ENCODE measurements at regions not wholly inside any gene's neighbourhood (a gene's known extent, or its start where the extent isn't known, plus 50 kb on each side); places are given as distances from the start of the nearest gene placed in this dataset.
A peak's percentile ranks its signal among the peaks of the same experiment; 100 is the strongest.

GRCh38 chr13:50448535-50448998, 394.9 kb downstream of the DLEU7 start:
- no peak for DNase-seq
- in situ Hi-C loops (cut with MboI; ENCODE audit: low pct_unique_long_range_greater_than_20kb, low sequenced_read_pairs) = no loop called here

DNA sequence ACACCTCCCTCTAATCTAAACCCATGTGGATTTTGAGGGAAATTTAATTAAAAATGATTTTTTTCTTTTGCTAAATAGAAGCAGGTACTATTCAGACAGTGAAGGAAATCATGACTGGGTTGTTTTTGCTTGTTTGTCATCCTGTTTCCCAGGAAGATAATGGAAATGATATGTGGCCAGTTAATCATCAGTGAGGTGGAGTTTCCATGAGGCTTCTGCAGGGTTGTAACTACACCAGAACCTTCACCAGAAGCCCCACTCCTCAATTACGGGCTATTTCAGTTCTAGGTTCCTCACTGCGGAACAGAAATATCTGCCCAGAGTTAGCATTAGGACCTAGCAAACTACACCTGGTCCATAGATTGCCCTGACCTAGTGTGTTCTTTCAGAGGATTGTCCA, 394.0 kb downstream of the DLEU7 start:
- DNase-seq = no peak
- in situ Hi-C loops (cut with MboI; ENCODE audit: low pct_unique_long_range_greater_than_20kb, low sequenced_read_pairs) = no loop called here

- DNase-seq = no peak
- in situ Hi-C loops (cut with MboI; ENCODE audit: low pct_unique_long_range_greater_than_20kb, low sequenced_read_pairs) = no loop called here
Observed at GRCh38 chr13:50450279-50450678, 393.2 kb downstream of the DLEU7 start.

GRCh38 chr13:50451609-50452008, 391.9 kb downstream of the DLEU7 start:
- no peak for DNase-seq
- in situ Hi-C loops (cut with MboI; ENCODE audit: low pct_unique_long_range_greater_than_20kb, low sequenced_read_pairs) = no loop called here

GRCh38 chr13:50452028-50452427, 391.5 kb downstream of the DLEU7 start:
- in situ Hi-C loops (cut with MboI; ENCODE audit: low pct_unique_long_range_greater_than_20kb, low sequenced_read_pairs) = no loop called here
- DNase-seq = no peak

DNA sequence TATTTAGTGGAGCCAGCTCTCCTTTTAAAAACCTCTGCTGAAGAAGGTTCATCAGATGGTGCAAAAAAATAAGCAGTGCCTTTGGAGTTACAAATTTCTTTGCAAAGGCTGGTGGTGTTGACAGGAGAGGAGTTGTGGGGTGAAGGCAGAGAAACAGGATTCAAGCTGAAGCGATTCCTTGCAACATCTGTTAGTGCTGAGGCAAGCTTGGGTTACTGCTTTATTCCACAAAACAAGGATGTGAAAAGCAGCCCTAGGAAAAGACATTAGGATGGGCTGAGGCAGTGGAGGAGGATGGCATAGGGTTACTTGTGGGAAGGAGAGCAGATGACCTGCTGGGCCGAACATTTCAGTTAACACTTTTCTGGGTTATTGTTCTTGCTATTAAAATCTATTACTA, 390.7 kb downstream of the DLEU7 start:
- in situ Hi-C loops (cut with MboI; ENCODE audit: low pct_unique_long_range_greater_than_20kb, low sequenced_read_pairs) = no loop called here
- no peak for DNase-seq

- in situ Hi-C loops (cut with MboI; ENCODE audit: low pct_unique_long_range_greater_than_20kb, low sequenced_read_pairs) = no loop called here
- DNase-seq = no peak
Observed at GRCh38 chr13:50453188-50453587, 390.3 kb downstream of the DLEU7 start.

GRCh38 chr13:50456111-50456510, 387.4 kb downstream of the DLEU7 start:
- in situ Hi-C loops (cut with MboI; ENCODE audit: low pct_unique_long_range_greater_than_20kb, low sequenced_read_pairs) = no loop called here
- DNase-seq = no peak

GRCh38 chr13:50457415-50458393, 385.8 kb downstream of the DLEU7 start:
- DNase-seq = no peak
- in situ Hi-C loops (cut with MboI; ENCODE audit: low pct_unique_long_range_greater_than_20kb, low sequenced_read_pairs) = no loop called here

DNA sequence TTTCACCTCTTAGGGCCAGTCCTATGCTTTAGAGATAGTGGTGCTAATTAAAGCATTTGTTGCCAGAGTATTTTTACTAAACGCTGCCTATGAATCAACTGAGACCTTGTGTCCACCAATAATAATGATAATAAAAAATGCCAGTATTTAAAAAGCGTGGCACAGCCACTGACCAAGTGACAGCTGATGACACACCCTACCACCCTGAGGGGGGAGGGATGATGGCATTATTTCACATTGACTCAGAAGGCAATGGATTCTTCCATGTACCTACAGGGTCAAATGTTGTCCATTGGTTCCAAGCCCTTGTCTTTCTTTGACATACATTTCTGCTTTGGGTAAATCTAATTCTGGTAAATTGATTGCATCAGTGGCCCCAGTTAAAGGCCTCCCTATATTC, 384.4 kb downstream of the DLEU7 start:
- in situ Hi-C loops (cut with MboI; ENCODE audit: low pct_unique_long_range_greater_than_20kb, low sequenced_read_pairs) = no loop called here
- DNase-seq = no peak

DNA sequence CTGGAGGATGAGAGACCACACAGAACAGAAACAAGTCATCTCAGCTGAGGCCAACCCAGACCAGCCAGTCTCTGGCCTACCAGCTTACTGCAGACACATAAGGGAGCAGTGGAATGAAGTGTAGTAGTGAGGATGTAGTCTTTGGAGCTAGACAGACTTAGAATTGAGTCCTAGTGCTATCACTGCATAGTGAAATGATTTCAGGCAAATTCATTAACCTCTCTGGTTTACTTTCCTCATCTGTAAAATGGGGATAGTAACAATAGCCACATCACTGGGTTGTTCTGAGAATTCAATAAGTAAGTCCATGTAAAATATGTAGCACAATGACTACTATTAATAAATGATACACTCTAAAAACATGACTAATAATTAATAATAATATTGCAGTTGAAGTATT, 383.8 kb downstream of the DLEU7 start:
- in situ Hi-C loops (cut with MboI; ENCODE audit: low pct_unique_long_range_greater_than_20kb, low sequenced_read_pairs) = no loop called here
- no peak for DNase-seq

DNA sequence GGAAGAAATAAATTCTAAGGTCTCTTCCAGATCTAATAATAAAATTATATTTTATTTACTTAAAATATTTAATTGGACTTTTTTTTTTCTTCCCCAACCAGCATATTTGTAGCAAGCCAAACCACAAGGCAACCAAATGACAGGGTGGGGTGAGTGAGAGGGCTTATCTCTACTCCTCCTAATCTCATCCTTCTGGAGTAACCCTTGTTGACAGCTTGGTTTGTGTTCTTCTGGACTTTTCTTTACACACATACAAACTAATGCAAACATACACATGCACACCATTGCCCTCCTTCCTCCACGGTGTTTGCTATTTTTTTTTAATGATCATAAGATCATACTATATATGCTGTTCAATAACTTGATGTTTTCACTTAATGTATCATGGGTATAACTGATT, 383.1 kb downstream of the DLEU7 start:
- DNase-seq = no peak
- in situ Hi-C loops (cut with MboI; ENCODE audit: low pct_unique_long_range_greater_than_20kb, low sequenced_read_pairs) = no loop called here

GRCh38 chr13:50461189-50461588, 382.3 kb downstream of the DLEU7 start:
- in situ Hi-C loops (cut with MboI; ENCODE audit: low pct_unique_long_range_greater_than_20kb, low sequenced_read_pairs) = no loop called here
- DNase-seq = no peak

- in situ Hi-C loops (cut with MboI; ENCODE audit: low pct_unique_long_range_greater_than_20kb, low sequenced_read_pairs) = no loop called here
- DNase-seq = no peak
Observed at GRCh38 chr13:50463719-50464118, 379.8 kb downstream of the DLEU7 start.

- DNase-seq = peak; percentile 14
- in situ Hi-C loops (cut with MboI; ENCODE audit: low pct_unique_long_range_greater_than_20kb, low sequenced_read_pairs) = no loop called here
Observed at GRCh38 chr13:50464349-50465251, 378.9 kb downstream of the DLEU7 start.

DNA sequence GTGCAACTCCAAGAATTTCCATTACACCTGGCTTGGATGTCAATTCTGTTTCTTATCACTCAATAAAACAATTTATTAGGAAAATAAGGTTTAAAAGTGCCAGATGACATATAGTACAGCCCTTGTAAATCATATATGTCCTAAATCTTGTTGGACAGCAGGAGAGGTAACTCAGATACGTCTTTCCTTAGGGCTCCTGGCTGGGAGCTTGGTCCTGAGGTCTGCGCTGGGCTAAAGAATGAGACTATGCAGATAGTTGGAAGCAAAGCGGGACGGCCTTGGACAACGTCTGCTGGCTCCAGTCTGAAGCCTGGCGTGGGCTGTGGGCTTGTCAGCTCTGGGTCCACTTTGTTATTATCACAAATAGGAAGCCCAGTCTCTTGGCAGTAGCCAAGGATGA, 377.0 kb downstream of the DLEU7 start:
- DNase-seq = no peak
- in situ Hi-C loops (cut with MboI; ENCODE audit: low pct_unique_long_range_greater_than_20kb, low sequenced_read_pairs) = no loop called here

DNA sequence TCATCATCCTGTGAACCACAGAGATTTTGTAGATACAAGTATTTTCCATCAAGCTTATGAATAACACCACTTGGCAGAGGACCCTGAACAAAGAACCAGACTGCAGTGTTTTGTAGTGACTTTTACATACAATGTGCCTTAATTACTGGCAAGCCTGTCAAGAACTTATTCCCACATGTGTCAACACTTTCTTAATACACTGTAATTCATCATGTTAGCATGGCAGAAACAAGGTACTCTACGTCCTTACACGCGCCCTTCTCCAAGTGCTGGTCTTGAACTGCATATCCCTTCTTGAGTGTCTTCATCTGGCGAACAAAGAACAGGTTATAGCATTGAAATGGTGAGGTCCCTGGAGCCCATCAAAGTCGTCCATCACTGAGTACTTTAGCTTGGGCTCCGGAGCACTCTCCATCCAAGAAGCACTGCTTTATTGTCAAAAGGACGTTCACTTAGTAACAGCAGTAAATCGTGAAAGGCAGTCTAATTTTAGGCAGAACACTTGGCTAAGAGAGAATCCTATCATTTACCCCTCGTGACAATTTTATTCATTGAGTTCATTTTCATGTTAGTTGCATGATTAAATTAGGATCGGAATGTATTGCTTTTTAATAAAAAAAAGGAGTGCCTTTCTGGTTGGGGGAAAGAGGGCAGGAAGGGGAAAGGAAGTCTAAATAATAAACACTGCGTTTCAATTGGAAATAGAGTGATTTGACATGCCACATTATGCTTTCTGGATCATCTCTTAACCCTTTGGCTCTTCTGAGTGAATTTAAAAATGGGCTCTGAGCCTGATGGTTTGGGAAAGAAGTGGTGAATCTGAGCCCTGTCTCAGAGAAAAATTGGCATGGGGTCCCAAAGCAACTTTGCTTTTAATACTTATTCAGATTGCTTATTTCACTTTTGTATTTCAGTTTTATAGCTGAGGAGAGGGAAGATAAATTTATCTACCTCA, 376.1 kb downstream of the DLEU7 start:
- in situ Hi-C loops (cut with MboI; ENCODE audit: low pct_unique_long_range_greater_than_20kb, low sequenced_read_pairs) = no loop called here
- DNase-seq = no peak

GRCh38 chr13:50468849-50469669, 374.4 kb downstream of the DLEU7 start:
- DNase-seq = no peak
- in situ Hi-C loops (cut with MboI; ENCODE audit: low pct_unique_long_range_greater_than_20kb, low sequenced_read_pairs) = no loop called here

Measured in KBM-7 (cell line).